GM23338 (cell line): ENCODE measurements at regions not wholly inside any gene's neighbourhood (a gene's known extent, or its start where the extent isn't known, plus 50 kb on each side); places are given as distances from the start of the nearest gene placed in this dataset.

Experiments used
- ATAC-seq: fragments of 200-7000 bp; cut with Tn5 transposase; 3 replicates; pipeline ENCODE4 v1.9.1; 2020
- DNase-seq: peaks from one replicate; pipeline ENCODE4 v3.0.0-alpha.2; 2015; ENCODE audit warnings: low spot score
- H2AFZ ChIP-seq: fragments of 200-600 bp; sonication (generic); 2 replicates; pipeline ENCODE4 v1.8.0; 2016; ENCODE audit warnings: antibody characterized with exemption, mild to moderate bottlenecking, moderate library complexity
- H3F3A ChIP-seq: fragments of 200-600 bp; sonication (generic); replicated peaks from 2 replicates; pipeline ENCODE4 v1.8.0; 2017; ENCODE audit warnings: antibody characterized with exemption, mixed run types, low read depth
- H3K27ac ChIP-seq: fragments of 200-600 bp; sonication (generic); 2 replicates; pipeline ENCODE4 v1.6.1; 2016; ENCODE audit warnings: low read depth
- H3K27me3 ChIP-seq: fragments of 200-600 bp; sonication (generic); 2 replicates; pipeline ENCODE4 v1.8.0; 2016; ENCODE audit warnings: mild to moderate bottlenecking, mixed run types, moderate library complexity; ENCODE audit not compliant: insufficient read depth
- H3K36me3 ChIP-seq: fragments of 200-600 bp; sonication (generic); 2 replicates; pipeline ENCODE4 v1.8.0; 2016; ENCODE audit warnings: mild to moderate bottlenecking; ENCODE audit not compliant: insufficient read depth
- H3K4me1 ChIP-seq: fragments of 200-600 bp; sonication (generic); 2 replicates; pipeline ENCODE4 v1.8.0; 2016; ENCODE audit warnings: mild to moderate bottlenecking, moderate library complexity; ENCODE audit not compliant: insufficient read depth
- H3K4me2 ChIP-seq: fragments of 200-600 bp; sonication (generic); 2 replicates; pipeline ENCODE4 v1.7.1; 2017; ENCODE audit warnings: mixed run types
- H3K4me3 ChIP-seq: fragments of 200-600 bp; sonication (generic); 2 replicates; pipeline ENCODE4 v1.6.1; 2016; ENCODE audit warnings: mixed run types
- H3K79me2 ChIP-seq: fragments of 200-600 bp; sonication (generic); replicated peaks from 2 replicates; pipeline ENCODE4 v1.8.0; 2017; ENCODE audit warnings: mild to moderate bottlenecking; ENCODE audit not compliant: insufficient read depth
- H3K9me2 ChIP-seq: fragments of 200-600 bp; sonication (generic); 2 replicates; pipeline ENCODE4 v1.8.0; 2017; ENCODE audit not compliant: insufficient read depth
- H4K20me1 ChIP-seq: fragments of 200-600 bp; sonication (generic); replicated peaks from 2 replicates; pipeline ENCODE4 v1.8.0; 2017; ENCODE audit warnings: mild to moderate bottlenecking; ENCODE audit not compliant: insufficient read depth
- H3K27ac Mint-ChIP-seq: 2 replicates; pipeline ENCODE4 v1.8.0; 2020; ENCODE audit warnings: inconsistent platforms, mild to moderate bottlenecking, moderate library complexity, mixed read lengths
- H3K27me3 Mint-ChIP-seq: 3 replicates; pipeline ENCODE4 v1.8.0; 2022; ENCODE audit warnings: low read depth, mild to moderate bottlenecking, moderate library complexity, mixed read lengths, inconsistent platforms; ENCODE audit not compliant: insufficient read depth, poor library complexity
- H3K36me3 Mint-ChIP-seq: 3 replicates; pipeline ENCODE4 v1.8.0; 2021; ENCODE audit warnings: low read depth, mild to moderate bottlenecking, inconsistent platforms, moderate library complexity, mixed read lengths
- H3K4me1 Mint-ChIP-seq: 3 replicates; pipeline ENCODE4 v1.8.0; 2020; ENCODE audit warnings: mild to moderate bottlenecking, inconsistent platforms, mixed read lengths
- H3K4me3 Mint-ChIP-seq: 3 replicates; pipeline ENCODE4 v1.8.0; 2021; ENCODE audit warnings: moderate library complexity, mild to moderate bottlenecking, inconsistent platforms, mixed read lengths
- H3K9me3 Mint-ChIP-seq: 3 replicates; pipeline ENCODE4 v1.8.0; 2020; ENCODE audit warnings: moderate library complexity, mild to moderate bottlenecking, inconsistent platforms, mixed read lengths
- EZH2 ChIP-seq: fragments of 200-600 bp; sonication (generic); IDR thresholded peaks from one replicate; pipeline ENCODE4 v1.8.0; 2017; ENCODE audit warnings: antibody characterized with exemption, mild to moderate bottlenecking, low read depth; ENCODE audit not compliant: unreplicated experiment
- EZH2phosphoT487 ChIP-seq: fragments of 200-600 bp; sonication (generic); IDR thresholded peaks from one replicate; pipeline ENCODE4 v1.8.1; 2018; ENCODE audit warnings: antibody characterized with exemption; ENCODE audit not compliant: unreplicated experiment
- NANOG ChIP-seq: IDR thresholded peaks from 2 replicates; pipeline ENCODE4 v1.6.1; 2016; ENCODE audit warnings: antibody characterized with exemption, borderline replicate concordance
- ZNF331 ChIP-seq: fragments of 250-450 bp; sonication (Bioruptor Pico); IDR thresholded peaks from 2 replicates; pipeline ENCODE4 v1.5.0; 2020; ENCODE audit warnings: low read depth, mild to moderate bottlenecking, moderate library complexity
- TF ChIP-seq, protein P1 (sequence below): fragments of 250-450 bp; sonication (Bioruptor Pico); IDR thresholded peaks from 2 replicates; pipeline ENCODE4 v1.5.0; 2020; ENCODE audit warnings: mild to moderate bottlenecking, moderate library complexity
- TF ChIP-seq, protein P2 (sequence below), 2 experiments: fragments of 200-600 bp in 1 of 2; sonication (generic) in 1 of 2; conservative IDR thresholded peaks; 2 replicates each; pipeline versions ENCODE4 v1.5.1 to v1.6.1; 2016 to 2017; ENCODE audit warnings: antibody characterized with exemption in 2 of 2, low read depth in 2 of 2, mild to moderate bottlenecking in 2 of 2, moderate library complexity in 1 of 2

DNA sequence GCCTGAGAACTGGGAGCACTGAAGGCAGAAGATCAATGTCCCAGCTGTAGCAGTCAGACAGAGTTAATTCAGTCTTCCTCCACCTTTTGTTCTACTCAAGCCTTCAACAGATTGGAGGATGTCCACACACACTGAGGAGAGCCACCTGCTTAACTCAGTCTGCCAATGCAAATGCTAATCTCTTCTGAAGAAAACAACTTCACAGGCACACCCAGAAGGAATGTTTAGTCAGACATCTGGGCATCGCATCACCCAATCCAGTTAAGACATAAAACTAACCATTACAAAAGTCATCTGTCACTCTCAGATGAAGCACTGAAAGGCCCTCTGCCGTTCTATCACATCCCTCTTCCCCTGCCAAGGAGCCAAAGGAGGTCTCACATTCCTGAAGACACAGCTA is 173.7 kb downstream of the CENPC start:
- Mint-ChIP-seq H3K36me3 (no peaks in the 10 kb centered on the region; the same call in 2 of the 3 replicates), H3K9me3 (no peaks in the 10 kb centered on the region; the same call in 2 of the 3 replicates), H3K27me3 (peaks cover 2% of the 10 kb centered on the region), H3K4me3 (no peak overlapping the region), H3K27ac (no peak overlapping the region), H3K4me1 (peaks cover 40% of the 10 kb centered on the region)
- Histone ChIP-seq H3K4me3 (no peak overlapping the region), H2AFZ (no peak overlapping the region), H3F3A (no peaks in the 10 kb centered on the region), H3K9me2 (peaks cover 8% of the 10 kb centered on the region; the same call in 1 of the 2 replicates), H3K4me1 (peaks cover 23% of the 10 kb centered on the region), H4K20me1 (no peaks in the 10 kb centered on the region), H3K79me2 (no peaks in the 10 kb centered on the region), H3K27ac (no peak overlapping the region), H3K27me3 (no peaks in the 10 kb centered on the region), H3K36me3 (no peaks in the 10 kb centered on the region), H3K4me2 (no peak overlapping the region)
- DNase-seq (peak; percentile 22), ATAC-seq (peak; percentile 43; the same call in 2 of the 3 replicates)
- TF ChIP-seq EZH2, result no peak
- TF ChIP-seq, protein P1, sequence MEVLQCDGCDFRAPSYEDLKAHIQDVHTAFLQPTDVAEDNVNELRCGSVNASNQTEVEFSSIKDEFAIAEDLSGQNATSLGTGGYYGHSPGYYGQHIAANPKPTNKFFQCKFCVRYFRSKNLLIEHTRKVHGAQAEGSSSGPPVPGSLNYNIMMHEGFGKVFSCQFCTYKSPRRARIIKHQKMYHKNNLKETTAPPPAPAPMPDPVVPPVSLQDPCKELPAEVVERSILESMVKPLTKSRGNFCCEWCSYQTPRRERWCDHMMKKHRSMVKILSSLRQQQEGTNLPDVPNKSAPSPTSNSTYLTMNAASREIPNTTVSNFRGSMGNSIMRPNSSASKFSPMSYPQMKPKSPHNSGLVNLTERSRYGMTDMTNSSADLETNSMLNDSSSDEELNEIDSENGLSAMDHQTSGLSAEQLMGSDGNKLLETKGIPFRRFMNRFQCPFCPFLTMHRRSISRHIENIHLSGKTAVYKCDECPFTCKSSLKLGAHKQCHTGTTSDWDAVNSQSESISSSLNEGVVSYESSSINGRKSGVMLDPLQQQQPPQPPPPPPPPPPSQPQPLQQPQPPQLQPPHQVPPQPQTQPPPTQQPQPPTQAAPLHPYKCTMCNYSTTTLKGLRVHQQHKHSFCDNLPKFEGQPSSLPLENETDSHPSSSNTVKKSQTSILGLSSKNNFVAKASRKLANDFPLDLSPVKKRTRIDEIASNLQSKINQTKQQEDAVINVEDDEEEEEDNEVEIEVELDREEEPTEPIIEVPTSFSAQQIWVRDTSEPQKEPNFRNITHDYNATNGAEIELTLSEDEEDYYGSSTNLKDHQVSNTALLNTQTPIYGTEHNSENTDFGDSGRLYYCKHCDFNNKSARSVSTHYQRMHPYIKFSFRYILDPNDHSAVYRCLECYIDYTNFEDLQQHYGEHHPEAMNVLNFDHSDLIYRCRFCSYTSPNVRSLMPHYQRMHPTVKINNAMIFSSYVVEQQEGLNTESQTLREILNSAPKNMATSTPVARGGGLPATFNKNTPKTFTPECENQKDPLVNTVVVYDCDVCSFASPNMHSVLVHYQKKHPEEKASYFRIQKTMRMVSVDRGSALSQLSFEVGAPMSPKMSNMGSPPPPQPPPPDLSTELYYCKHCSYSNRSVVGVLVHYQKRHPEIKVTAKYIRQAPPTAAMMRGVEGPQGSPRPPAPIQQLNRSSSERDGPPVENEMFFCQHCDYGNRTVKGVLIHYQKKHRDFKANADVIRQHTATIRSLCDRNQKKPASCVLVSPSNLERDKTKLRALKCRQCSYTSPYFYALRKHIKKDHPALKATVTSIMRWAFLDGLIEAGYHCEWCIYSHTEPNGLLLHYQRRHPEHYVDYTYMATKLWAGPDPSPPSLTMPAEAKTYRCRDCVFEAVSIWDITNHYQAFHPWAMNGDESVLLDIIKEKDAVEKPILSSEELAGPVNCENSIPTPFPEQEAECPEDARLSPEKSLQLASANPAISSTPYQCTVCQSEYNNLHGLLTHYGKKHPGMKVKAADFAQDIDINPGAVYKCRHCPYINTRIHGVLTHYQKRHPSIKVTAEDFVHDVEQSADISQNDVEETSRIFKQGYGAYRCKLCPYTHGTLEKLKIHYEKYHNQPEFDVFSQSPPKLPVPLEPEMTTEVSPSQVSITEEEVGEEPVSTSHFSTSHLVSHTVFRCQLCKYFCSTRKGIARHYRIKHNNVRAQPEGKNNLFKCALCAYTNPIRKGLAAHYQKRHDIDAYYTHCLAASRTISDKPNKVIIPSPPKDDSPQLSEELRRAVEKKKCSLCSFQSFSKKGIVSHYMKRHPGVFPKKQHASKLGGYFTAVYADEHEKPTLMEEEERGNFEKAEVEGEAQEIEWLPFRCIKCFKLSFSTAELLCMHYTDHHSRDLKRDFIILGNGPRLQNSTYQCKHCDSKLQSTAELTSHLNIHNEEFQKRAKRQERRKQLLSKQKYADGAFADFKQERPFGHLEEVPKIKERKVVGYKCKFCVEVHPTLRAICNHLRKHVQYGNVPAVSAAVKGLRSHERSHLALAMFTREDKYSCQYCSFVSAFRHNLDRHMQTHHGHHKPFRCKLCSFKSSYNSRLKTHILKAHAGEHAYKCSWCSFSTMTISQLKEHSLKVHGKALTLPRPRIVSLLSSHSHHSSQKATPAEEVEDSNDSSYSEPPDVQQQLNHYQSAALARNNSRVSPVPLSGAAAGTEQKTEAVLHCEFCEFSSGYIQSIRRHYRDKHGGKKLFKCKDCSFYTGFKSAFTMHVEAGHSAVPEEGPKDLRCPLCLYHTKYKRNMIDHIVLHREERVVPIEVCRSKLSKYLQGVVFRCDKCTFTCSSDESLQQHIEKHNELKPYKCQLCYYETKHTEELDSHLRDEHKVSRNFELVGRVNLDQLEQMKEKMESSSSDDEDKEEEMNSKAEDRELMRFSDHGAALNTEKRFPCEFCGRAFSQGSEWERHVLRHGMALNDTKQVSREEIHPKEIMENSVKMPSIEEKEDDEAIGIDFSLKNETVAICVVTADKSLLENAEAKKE (CRISPR knock-in tag), result peak; percentile 74; the same call in 1 of the 2 replicates

DNA sequence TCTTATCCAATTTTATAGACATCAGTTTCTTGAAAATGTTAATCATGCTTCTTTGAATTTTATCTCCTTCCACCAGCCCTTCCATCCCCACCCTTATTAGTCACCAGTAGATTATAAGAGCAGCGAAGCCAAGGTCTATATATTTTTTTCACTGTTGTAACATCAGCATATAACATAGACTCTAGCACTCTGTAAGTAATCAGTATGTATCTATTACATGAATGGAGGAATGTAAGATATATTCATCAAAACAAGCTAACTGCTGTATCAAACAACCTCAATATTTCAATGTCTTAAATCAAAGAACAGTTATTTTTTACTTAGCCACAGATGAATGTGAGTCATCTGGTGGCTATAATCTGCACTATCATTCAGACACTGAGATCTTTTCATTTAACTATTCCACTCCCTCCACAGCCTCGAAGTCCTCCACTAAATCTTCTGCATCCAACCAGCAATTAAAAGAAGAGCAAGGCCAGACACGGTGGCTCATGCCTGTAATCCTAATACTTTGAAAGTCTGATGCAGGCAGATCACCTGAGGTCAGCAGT is 178.9 kb downstream of the CENPC start:
- Mint-ChIP-seq H3K27ac (no peak overlapping the region), H3K4me3 (no peak overlapping the region), H3K4me1 (peaks cover 13% of the 10 kb centered on the region; the same call in 2 of the 3 replicates), H3K9me3 (no peaks in the 10 kb centered on the region), H3K27me3 (peaks cover 2% of the 10 kb centered on the region), H3K36me3 (no peaks in the 10 kb centered on the region)
- Histone ChIP-seq H4K20me1 (no peaks in the 10 kb centered on the region), H3K27me3 (no peaks in the 10 kb centered on the region), H3K9me2 (no peaks in the 10 kb centered on the region), H3K36me3 (no peaks in the 10 kb centered on the region), H3F3A (no peaks in the 10 kb centered on the region), H3K4me2 (no peak overlapping the region), H2AFZ (no peak overlapping the region), H3K79me2 (no peaks in the 10 kb centered on the region), H3K4me1 (peaks cover 9% of the 10 kb centered on the region; the same call in 1 of the 2 replicates), H3K4me3 (no peak overlapping the region), H3K27ac (no peak overlapping the region)
- ATAC-seq (no peak), DNase-seq (no peak)
- TF ChIP-seq ZNF331 (CRISPR knock-in tag), result no peak
- no peak for TF ChIP-seq NANOG
- no peak for TF ChIP-seq EZH2phosphoT487
- TF ChIP-seq, protein P2, sequence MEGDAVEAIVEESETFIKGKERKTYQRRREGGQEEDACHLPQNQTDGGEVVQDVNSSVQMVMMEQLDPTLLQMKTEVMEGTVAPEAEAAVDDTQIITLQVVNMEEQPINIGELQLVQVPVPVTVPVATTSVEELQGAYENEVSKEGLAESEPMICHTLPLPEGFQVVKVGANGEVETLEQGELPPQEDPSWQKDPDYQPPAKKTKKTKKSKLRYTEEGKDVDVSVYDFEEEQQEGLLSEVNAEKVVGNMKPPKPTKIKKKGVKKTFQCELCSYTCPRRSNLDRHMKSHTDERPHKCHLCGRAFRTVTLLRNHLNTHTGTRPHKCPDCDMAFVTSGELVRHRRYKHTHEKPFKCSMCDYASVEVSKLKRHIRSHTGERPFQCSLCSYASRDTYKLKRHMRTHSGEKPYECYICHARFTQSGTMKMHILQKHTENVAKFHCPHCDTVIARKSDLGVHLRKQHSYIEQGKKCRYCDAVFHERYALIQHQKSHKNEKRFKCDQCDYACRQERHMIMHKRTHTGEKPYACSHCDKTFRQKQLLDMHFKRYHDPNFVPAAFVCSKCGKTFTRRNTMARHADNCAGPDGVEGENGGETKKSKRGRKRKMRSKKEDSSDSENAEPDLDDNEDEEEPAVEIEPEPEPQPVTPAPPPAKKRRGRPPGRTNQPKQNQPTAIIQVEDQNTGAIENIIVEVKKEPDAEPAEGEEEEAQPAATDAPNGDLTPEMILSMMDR (conservative IDR thresholded peaks at IDR 0.05; ENCODE audit: low read depth in 2 of 2), result no peak
